SJSA1 (cell line): ENCODE measurements at regions not wholly inside any gene's neighbourhood (a gene's known extent, or its start where the extent isn't known, plus 50 kb on each side); places are given as distances from the start of the nearest gene placed in this dataset.
A peak's percentile ranks its signal among the peaks of the same experiment; 100 is the strongest.
"Not testable (repeated sequence)": the region's sequence is repeated elsewhere in the genome, so short reads cannot be mapped to it uniquely, and the experiment has no call there.

Source experiments
- DNase-seq, 2 experiments: peaks; one replicate each; pipeline ENCODE4 v3.0.0-alpha.2; 2015 to 2020; ENCODE audit warnings: low spot score in 2 of 2, low read depth in 1 of 2
- H3K27ac ChIP-seq: fragments of 250-450 bp; sonication (Bioruptor Pico); 2 replicates; pipeline ENCODE4 v1.5.1; 2020; ENCODE audit warnings: mild to moderate bottlenecking, moderate library complexity
- H3K27me3 ChIP-seq: fragments of 250-450 bp; sonication (Bioruptor Pico); replicated peaks from 2 replicates; pipeline ENCODE4 v1.5.1; 2020; ENCODE audit warnings: mild to moderate bottlenecking, moderate library complexity
- H3K36me3 ChIP-seq: fragments of 250-450 bp; sonication (Bioruptor Pico); 2 replicates; pipeline ENCODE4 v1.5.1; 2020; ENCODE audit warnings: mild to moderate bottlenecking
- H3K4me1 ChIP-seq: fragments of 250-450 bp; sonication (Bioruptor Pico); replicated peaks from 2 replicates; pipeline ENCODE4 v1.6.1; 2021; ENCODE audit warnings: mild to moderate bottlenecking
- H3K4me3 ChIP-seq: fragments of 250-450 bp; sonication (Bioruptor Pico); 2 replicates; pipeline ENCODE4 v1.5.1; 2020; ENCODE audit warnings: mild to moderate bottlenecking
- H3K9me3 ChIP-seq: fragments of 250-450 bp; sonication (Bioruptor Pico); replicated peaks from 2 replicates; pipeline ENCODE4 v1.5.1; 2020; ENCODE audit warnings: mild to moderate bottlenecking

- not testable (repeated sequence) for H3K4me3 ChIP-seq, H3K27me3 ChIP-seq, H3K4me1 ChIP-seq, H3K9me3 ChIP-seq, H3K27ac ChIP-seq, H3K36me3 ChIP-seq, DNase-seq
Measured at GRCh38 chrX:728639-729038, 98.0 kb downstream of the SHOX start.

GRCh38 chrX:727738-728621 lies 97.4 kb downstream of the SHOX start:
- H3K27ac ChIP-seq, result no peak overlapping the region
- H3K4me1 ChIP-seq, result no peaks in the 10 kb centered on the region
- 0 out of 2 replicates have a peak, but pooled peaks cover 3% of the 10 kb centered on the region for H3K9me3 ChIP-seq
- H3K4me3 ChIP-seq, result no peak overlapping the region
- no peaks in the 10 kb centered on the region for H3K27me3 ChIP-seq
- peak in 1 of 2 experiments; percentile 40 for DNase-seq
- no peaks in the 10 kb centered on the region for H3K36me3 ChIP-seq

GRCh38 chrX:725971-726370 lies 95.4 kb downstream of the SHOX start:
- Histone ChIP-seq H3K36me3 (no peaks in the 10 kb centered on the region), H3K9me3 (peaks cover 5% of the 10 kb centered on the region; the same call in 1 of the 2 replicates), H3K4me1 (no peaks in the 10 kb centered on the region), H3K4me3 (no peak overlapping the region), H3K27ac (no peak overlapping the region), H3K27me3 (no peaks in the 10 kb centered on the region)
- DNase-seq, result peak in 1 of 2 experiments; percentile 3

GRCh38 chrX:724256-724655 lies 93.7 kb downstream of the SHOX start:
- no peaks in the 10 kb centered on the region for H3K4me1 ChIP-seq
- H3K27ac ChIP-seq, result no peak overlapping the region
- peaks cover 5% of the 10 kb centered on the region; the same call in 1 of the 2 replicates for H3K9me3 ChIP-seq
- no peak overlapping the region for H3K4me3 ChIP-seq
- H3K27me3 ChIP-seq, result no peaks in the 10 kb centered on the region
- no peaks in the 10 kb centered on the region for H3K36me3 ChIP-seq
- DNase-seq, result no peak

- Histone ChIP-seq H3K27ac (no peak overlapping the region), H3K4me3 (no peak overlapping the region), H3K27me3 (no peaks in the 10 kb centered on the region), H3K9me3 (peaks cover 5% of the 10 kb centered on the region; the same call in 1 of the 2 replicates), H3K36me3 (no peaks in the 10 kb centered on the region), H3K4me1 (no peaks in the 10 kb centered on the region)
- DNase-seq, result no peak
Measured at GRCh38 chrX:723781-724180, 93.2 kb downstream of the SHOX start.

GRCh38 chrX:721354-721753 lies 90.8 kb downstream of the SHOX start:
- Histone ChIP-seq H3K9me3 (peaks cover 3% of the 10 kb centered on the region; the same call in 1 of the 2 replicates), H3K4me3 (no peak overlapping the region), H3K4me1 (no peaks in the 10 kb centered on the region), H3K27me3 (no peaks in the 10 kb centered on the region), H3K27ac (no peak overlapping the region), H3K36me3 (no peaks in the 10 kb centered on the region)
- no peak for DNase-seq

- H3K4me1 ChIP-seq, result no peaks in the 10 kb centered on the region
- H3K36me3 ChIP-seq, result no peaks in the 10 kb centered on the region
- no peak for DNase-seq
- no peak overlapping the region for H3K4me3 ChIP-seq
- H3K9me3 ChIP-seq, result peaks cover 3% of the 10 kb centered on the region; the same call in 1 of the 2 replicates
- H3K27me3 ChIP-seq, result no peaks in the 10 kb centered on the region
- no peak overlapping the region for H3K27ac ChIP-seq
Measured at GRCh38 chrX:720825-721224, 90.2 kb downstream of the SHOX start.

GRCh38 chrX:720250-720649 lies 89.7 kb downstream of the SHOX start:
- no peak for DNase-seq
- Histone ChIP-seq H3K27ac (no peak overlapping the region), H3K36me3 (no peaks in the 10 kb centered on the region), H3K4me1 (no peaks in the 10 kb centered on the region), H3K27me3 (no peaks in the 10 kb centered on the region), H3K9me3 (peaks cover 3% of the 10 kb centered on the region; the same call in 1 of the 2 replicates), H3K4me3 (no peak overlapping the region)

GRCh38 chrX:716136-716535 lies 85.5 kb downstream of the SHOX start:
- Histone ChIP-seq H3K4me3 (no peak overlapping the region), H3K27me3 (no peaks in the 10 kb centered on the region), H3K27ac (no peak overlapping the region), H3K9me3 (no peaks in the 10 kb centered on the region), H3K36me3 (no peaks in the 10 kb centered on the region), H3K4me1 (no peaks in the 10 kb centered on the region)
- no peak for DNase-seq

- Histone ChIP-seq H3K4me3 (no peak overlapping the region), H3K4me1 (no peaks in the 10 kb centered on the region), H3K27ac (no peak overlapping the region), H3K36me3 (no peaks in the 10 kb centered on the region), H3K27me3 (no peaks in the 10 kb centered on the region), H3K9me3 (no peaks in the 10 kb centered on the region)
- DNase-seq, result no peak
Measured at GRCh38 chrX:714131-714530, 83.5 kb downstream of the SHOX start.
